Activated T-cell treated with anti-CD3 and anti-CD28 coated beads for 24 hours (primary cell): ENCODE measurements at regions not wholly inside any gene's neighbourhood (a gene's known extent, or its start where the extent isn't known, plus 50 kb on each side); places are given as distances from the start of the nearest gene placed in this dataset.

Source experiments
- DNase-seq: peaks from one replicate; pipeline ENCODE4 v3.0.0-alpha.2; 2020; ENCODE audit warnings: low read depth

- no peak for DNase-seq
These were observed 66.0 kb upstream of the DIO3 start for GRCh38 chr14:101495284-101495683.

GRCh38 chr14:101495827-101496775 lies 65.2 kb upstream of the DIO3 start:
- no peak for DNase-seq

GRCh38 chr14:101496776-101497683 lies 64.3 kb upstream of the DIO3 start:
- no peak for DNase-seq

GRCh38 chr14:101497684-101498525 lies 63.4 kb upstream of the DIO3 start:
- DNase-seq: no peak

GRCh38 chr14:101498526-101498860 lies 62.8 kb upstream of the DIO3 start:
- DNase-seq: no peak

GRCh38 chr14:101499080-101499479 lies 62.2 kb upstream of the DIO3 start:
- DNase-seq: no peak

- DNase-seq: no peak
These were observed 61.8 kb upstream of the DIO3 start for GRCh38 chr14:101499513-101499912.

GRCh38 chr14:101500061-101500460 lies 61.2 kb upstream of the DIO3 start:
- DNase-seq: no peak

- DNase-seq: no peak
These were observed 60.6 kb upstream of the DIO3 start for GRCh38 chr14:101500681-101501080.

GRCh38 chr14:101501341-101501740 lies 60.0 kb upstream of the DIO3 start:
- DNase-seq: no peak

GRCh38 chr14:101501858-101502615 lies 59.3 kb upstream of the DIO3 start:
- DNase-seq: no peak

- no peak for DNase-seq
These were observed 58.4 kb upstream of the DIO3 start for GRCh38 chr14:101502761-101503392.

- no peak for DNase-seq
These were observed 57.7 kb upstream of the DIO3 start for GRCh38 chr14:101503431-101504095.

GRCh38 chr14:101504096-101504948 lies 57.0 kb upstream of the DIO3 start:
- DNase-seq: no peak

GRCh38 chr14:101505236-101505970 lies 55.9 kb upstream of the DIO3 start:
- no peak for DNase-seq

- DNase-seq: no peak
These were observed 54.9 kb upstream of the DIO3 start for GRCh38 chr14:101506211-101506925.

- DNase-seq: no peak
These were observed 54.1 kb upstream of the DIO3 start for GRCh38 chr14:101506926-101507835.
